ENCODE measurements at regions not wholly inside any gene's neighbourhood (a gene's known extent, or its start where the extent isn't known, plus 50 kb on each side); places are given as distances from the start of the nearest gene placed in this dataset.
"Not testable (repeated sequence)": the region's sequence is repeated elsewhere in the genome, so short reads cannot be mapped to it uniquely, and the experiment has no call there.

- H3K27me3 ChIP-seq; H3K4me1 ChIP-seq; H3K4me3 ChIP-seq; H3K36me3 ChIP-seq; H3K9me3 ChIP-seq; DNase-seq (ENCODE audit: low spot score in 2 of 2); intact Hi-C loops (cut with DNase I); H3K27ac ChIP-seq: not testable (repeated sequence)
Observed at GRCh38 chr1:120634816-120635806, 88.6 kb upstream of the NBPF26 start.

GRCh38 chr1:120640261-120641013, 83.3 kb upstream of the NBPF26 start:
- H3K4me3 ChIP-seq; H3K27me3 ChIP-seq; H3K27ac ChIP-seq; H3K36me3 ChIP-seq; H3K9me3 ChIP-seq; intact Hi-C loops (cut with DNase I); DNase-seq (ENCODE audit: low spot score in 2 of 2); H3K4me1 ChIP-seq: not testable (repeated sequence)

GRCh38 chr1:120641014-120641302, 82.8 kb upstream of the NBPF26 start:
- H3K36me3 ChIP-seq; H3K9me3 ChIP-seq; DNase-seq (ENCODE audit: low spot score in 2 of 2); H3K4me3 ChIP-seq; H3K27me3 ChIP-seq; intact Hi-C loops (cut with DNase I); H3K27ac ChIP-seq; H3K4me1 ChIP-seq: not testable (repeated sequence)

GRCh38 chr1:120647182-120647581, 76.6 kb upstream of the NBPF26 start:
- H3K4me3 ChIP-seq; H3K27me3 ChIP-seq; intact Hi-C loops (cut with DNase I); H3K9me3 ChIP-seq; H3K36me3 ChIP-seq; H3K27ac ChIP-seq; DNase-seq (ENCODE audit: low spot score in 2 of 2); H3K4me1 ChIP-seq: not testable (repeated sequence)

- H3K4me3 ChIP-seq; H3K36me3 ChIP-seq; DNase-seq (ENCODE audit: low spot score in 2 of 2); H3K27ac ChIP-seq; H3K9me3 ChIP-seq; H3K4me1 ChIP-seq; intact Hi-C loops (cut with DNase I); H3K27me3 ChIP-seq: not testable (repeated sequence)
Observed at GRCh38 chr1:120648915-120649623, 74.7 kb upstream of the NBPF26 start.

GRCh38 chr1:120649730-120650129, 74.0 kb upstream of the NBPF26 start:
- DNase-seq (ENCODE audit: low spot score in 2 of 2); H3K9me3 ChIP-seq; H3K27me3 ChIP-seq; H3K4me1 ChIP-seq; H3K4me3 ChIP-seq; intact Hi-C loops (cut with DNase I); H3K27ac ChIP-seq; H3K36me3 ChIP-seq: not testable (repeated sequence)

- H3K27ac ChIP-seq; H3K4me1 ChIP-seq; H3K9me3 ChIP-seq; H3K27me3 ChIP-seq; DNase-seq (ENCODE audit: low spot score in 2 of 2); H3K36me3 ChIP-seq; intact Hi-C loops (cut with DNase I); H3K4me3 ChIP-seq: not testable (repeated sequence)
Observed at GRCh38 chr1:120654114-120654513, 69.6 kb upstream of the NBPF26 start.

GRCh38 chr1:120655394-120655793, 68.4 kb upstream of the NBPF26 start:
- H3K9me3 ChIP-seq; H3K36me3 ChIP-seq; intact Hi-C loops (cut with DNase I); H3K27ac ChIP-seq; H3K4me3 ChIP-seq; H3K27me3 ChIP-seq; DNase-seq (ENCODE audit: low spot score in 2 of 2); H3K4me1 ChIP-seq: not testable (repeated sequence)

GRCh38 chr1:120656116-120656515, 67.6 kb upstream of the NBPF26 start:
- intact Hi-C loops (cut with DNase I); H3K36me3 ChIP-seq; DNase-seq (ENCODE audit: low spot score in 2 of 2): not testable (repeated sequence)

GRCh38 chr1:120657804-120658203, 65.9 kb upstream of the NBPF26 start:
- H3K4me1 ChIP-seq; DNase-seq (ENCODE audit: low spot score in 2 of 2); H3K27me3 ChIP-seq; H3K9me3 ChIP-seq; intact Hi-C loops (cut with DNase I); H3K36me3 ChIP-seq; H3K27ac ChIP-seq; H3K4me3 ChIP-seq: not testable (repeated sequence)

More at GRCh38 chr1:120656116-120656515, 67.6 kb upstream of the NBPF26 start:
- not testable (repeated sequence) for H3K4me1 ChIP-seq, H3K9me3 ChIP-seq, H3K27ac ChIP-seq, H3K4me3 ChIP-seq, H3K27me3 ChIP-seq

GRCh38 chr1:120658622-120659021, 65.1 kb upstream of the NBPF26 start:
- intact Hi-C loops (cut with DNase I); H3K36me3 ChIP-seq; H3K4me3 ChIP-seq; DNase-seq (ENCODE audit: low spot score in 2 of 2); H3K27ac ChIP-seq; H3K9me3 ChIP-seq; H3K4me1 ChIP-seq; H3K27me3 ChIP-seq: not testable (repeated sequence)

- H3K4me3 ChIP-seq; H3K9me3 ChIP-seq; H3K27ac ChIP-seq; intact Hi-C loops (cut with DNase I); H3K27me3 ChIP-seq; DNase-seq (ENCODE audit: low spot score in 2 of 2); H3K4me1 ChIP-seq; H3K36me3 ChIP-seq: not testable (repeated sequence)
Observed at GRCh38 chr1:120659133-120659532, 64.6 kb upstream of the NBPF26 start.

- Histone ChIP-seq H3K4me3 (peak overlapping the region in 1 of 2 donors; percentile 64), H3K27ac (peak overlapping the region in 1 of 2 donors; percentile 82)
- H3K36me3 ChIP-seq; H3K9me3 ChIP-seq; H3K27me3 ChIP-seq; H3K4me1 ChIP-seq; intact Hi-C loops (cut with DNase I); DNase-seq (ENCODE audit: low spot score in 2 of 2): not testable (repeated sequence)
Observed at GRCh38 chr1:120664376-120665249, 59.1 kb upstream of the NBPF26 start.
